Tibial nerve (tissue), 3 donors: ENCODE measurements at regions not wholly inside any gene's neighbourhood (a gene's known extent, or its start where the extent isn't known, plus 50 kb on each side); places are given as distances from the start of the nearest gene placed in this dataset.

Experiments
- POLR2A ChIP-seq, 2 donors: fragments of 450-650 bp; IDR thresholded peaks; one replicate each; pipeline ENCODE4 v1.6.1; 2017; ENCODE audit warnings: antibody characterized with exemption in 2 of 2, mild to moderate bottlenecking in 2 of 2, moderate library complexity in 2 of 2
- TF ChIP-seq, protein P1 (sequence below), 5 experiments: fragments of 200-600 bp in 3 of 5; fragments of 450-650 bp in 2 of 5; sonication (generic) in 3 of 5; IDR thresholded peaks; one replicate each; pipeline ENCODE4 v1.5.1; 2016 to 2019; ENCODE audit warnings: antibody characterized with exemption in 5 of 5, mild to moderate bottlenecking in 3 of 5, moderate library complexity in 2 of 5

DNA sequence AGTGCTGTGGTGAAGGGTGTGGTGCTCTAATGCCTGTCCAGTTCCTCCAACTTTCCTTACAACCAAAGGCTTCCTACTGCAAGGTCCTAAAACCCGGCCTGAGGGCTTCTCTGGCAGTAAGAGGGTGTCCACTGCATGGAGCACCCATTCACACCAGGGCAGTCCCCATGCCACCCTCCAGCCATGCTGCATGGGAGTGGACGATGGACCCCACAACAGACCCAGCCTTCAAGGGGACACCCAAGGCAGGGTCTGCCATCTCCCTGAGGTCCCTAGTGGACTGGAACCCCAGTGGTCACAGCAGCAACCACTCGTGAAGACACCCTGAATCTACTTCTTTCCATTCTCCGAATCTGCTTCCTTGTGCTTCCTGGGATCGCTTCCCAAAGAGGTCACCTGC lies 117.6 kb upstream of the SOX1 start:
- TF ChIP-seq, protein P1, sequence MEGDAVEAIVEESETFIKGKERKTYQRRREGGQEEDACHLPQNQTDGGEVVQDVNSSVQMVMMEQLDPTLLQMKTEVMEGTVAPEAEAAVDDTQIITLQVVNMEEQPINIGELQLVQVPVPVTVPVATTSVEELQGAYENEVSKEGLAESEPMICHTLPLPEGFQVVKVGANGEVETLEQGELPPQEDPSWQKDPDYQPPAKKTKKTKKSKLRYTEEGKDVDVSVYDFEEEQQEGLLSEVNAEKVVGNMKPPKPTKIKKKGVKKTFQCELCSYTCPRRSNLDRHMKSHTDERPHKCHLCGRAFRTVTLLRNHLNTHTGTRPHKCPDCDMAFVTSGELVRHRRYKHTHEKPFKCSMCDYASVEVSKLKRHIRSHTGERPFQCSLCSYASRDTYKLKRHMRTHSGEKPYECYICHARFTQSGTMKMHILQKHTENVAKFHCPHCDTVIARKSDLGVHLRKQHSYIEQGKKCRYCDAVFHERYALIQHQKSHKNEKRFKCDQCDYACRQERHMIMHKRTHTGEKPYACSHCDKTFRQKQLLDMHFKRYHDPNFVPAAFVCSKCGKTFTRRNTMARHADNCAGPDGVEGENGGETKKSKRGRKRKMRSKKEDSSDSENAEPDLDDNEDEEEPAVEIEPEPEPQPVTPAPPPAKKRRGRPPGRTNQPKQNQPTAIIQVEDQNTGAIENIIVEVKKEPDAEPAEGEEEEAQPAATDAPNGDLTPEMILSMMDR (IDR thresholded peaks at IDR 0.05): no peak
- no peak for TF ChIP-seq POLR2A (IDR thresholded peaks at IDR 0.05)
